ENCODE measurements at regions not wholly inside any gene's neighbourhood (a gene's known extent, or its start where the extent isn't known, plus 50 kb on each side); places are given as distances from the start of the nearest gene placed in this dataset.

GRCh38 chr18:29241199-29241598 is 1064.3 kb upstream of the CDH2 start:
- H3K4me1 Mint-ChIP-seq (ENCODE audit: low read depth, unreplicated experiment): no peaks in the 10 kb centered on the region
- TF ChIP-seq CTCF (IDR thresholded peaks at IDR 0.05; ENCODE audit: insufficient read depth in 1 of 2, low read depth in 1 of 2, low read length in 1 of 2, severe bottlenecking in 1 of 2, unreplicated experiment in 1 of 2): no peak
- ChIA-PET POLR2A (no interaction called here), CTCF (no interaction called here)
- DNase-seq: no peak
- no peak overlapping the region for H3K4me3 Mint-ChIP-seq (ENCODE audit: unreplicated experiment)
- no peaks in the 10 kb centered on the region for H3K9me3 Mint-ChIP-seq (ENCODE audit: unreplicated experiment)
- no peaks in the 10 kb centered on the region for H3K27me3 Mint-ChIP-seq (ENCODE audit: insufficient read depth, unreplicated experiment)
- BruUV-seq (replicated peaks): no TSS peak
- no peaks in the 10 kb centered on the region for H3K36me3 Mint-ChIP-seq (ENCODE audit: insufficient read depth, unreplicated experiment)
- no peak overlapping the region for H3K27ac Mint-ChIP-seq (ENCODE audit: unreplicated experiment)
- Histone ChIP-seq H3K36me3 (ENCODE audit: control insufficient read depth, insufficient read depth, low read length) (no peaks in the 10 kb centered on the region), H3K4me3 (ENCODE audit: low read depth, low read length) (no peak overlapping the region), H3K4me1 (no peaks in the 10 kb centered on the region), H3K9me3 (no peaks in the 10 kb centered on the region), H3K27me3 (replicated peaks; ENCODE audit: control insufficient read depth, insufficient read depth, low read length) (no peaks in the 10 kb centered on the region)
- intact Hi-C loops (cut with micrococcal nuclease; ENCODE audit: unreplicated experiment): no loop called here

- H3K36me3 Mint-ChIP-seq (ENCODE audit: insufficient read depth, unreplicated experiment): no peaks in the 10 kb centered on the region
- no peaks in the 10 kb centered on the region for H3K9me3 Mint-ChIP-seq (ENCODE audit: unreplicated experiment)
- CTCF ChIA-PET: no interaction called here
Observed at GRCh38 chr18:29234751-29235150, 1057.8 kb upstream of the CDH2 start.

GRCh38 chr18:29226213-29226612 is 1049.3 kb upstream of the CDH2 start:
- H3K27me3 ChIP-seq (replicated peaks; ENCODE audit: control insufficient read depth, insufficient read depth, low read length): no peaks in the 10 kb centered on the region
- TF ChIP-seq CTCF (IDR thresholded peaks at IDR 0.05; ENCODE audit: insufficient read depth in 1 of 2, low read depth in 1 of 2, low read length in 1 of 2, severe bottlenecking in 1 of 2, unreplicated experiment in 1 of 2): no peak
- no peak overlapping the region for H3K4me3 ChIP-seq (ENCODE audit: low read depth, low read length)
- CTCF ChIA-PET: no interaction called here
- no peak overlapping the region for H3K27ac Mint-ChIP-seq (ENCODE audit: unreplicated experiment)
- no TSS peak for BruUV-seq (replicated peaks)
- H3K4me3 Mint-ChIP-seq (ENCODE audit: unreplicated experiment): no peak overlapping the region
- POLR2A ChIA-PET: no interaction called here
- H3K9me3 Mint-ChIP-seq (ENCODE audit: unreplicated experiment): no peaks in the 10 kb centered on the region
- intact Hi-C loops (cut with micrococcal nuclease; ENCODE audit: unreplicated experiment): no loop called here
- no peaks in the 10 kb centered on the region for H3K36me3 ChIP-seq (ENCODE audit: control insufficient read depth, insufficient read depth, low read length)
- no peak for DNase-seq
- no peaks in the 10 kb centered on the region for H3K4me1 Mint-ChIP-seq (ENCODE audit: low read depth, unreplicated experiment)
- no peaks in the 10 kb centered on the region for H3K9me3 ChIP-seq
- no peaks in the 10 kb centered on the region for H3K27me3 Mint-ChIP-seq (ENCODE audit: insufficient read depth, unreplicated experiment)
- no peaks in the 10 kb centered on the region for H3K4me1 ChIP-seq
- no peaks in the 10 kb centered on the region for H3K36me3 Mint-ChIP-seq (ENCODE audit: insufficient read depth, unreplicated experiment)

More at GRCh38 chr18:29234751-29235150, 1057.8 kb upstream of the CDH2 start:
- Mint-ChIP-seq H3K4me3 (ENCODE audit: unreplicated experiment) (no peak overlapping the region), H3K27ac (ENCODE audit: unreplicated experiment) (no peak overlapping the region), H3K4me1 (ENCODE audit: low read depth, unreplicated experiment) (no peaks in the 10 kb centered on the region), H3K27me3 (ENCODE audit: insufficient read depth, unreplicated experiment) (no peaks in the 10 kb centered on the region)
- POLR2A ChIA-PET: no interaction called here
- Histone ChIP-seq H3K27me3 (replicated peaks; ENCODE audit: control insufficient read depth, insufficient read depth, low read length) (no peaks in the 10 kb centered on the region), H3K4me3 (ENCODE audit: low read depth, low read length) (no peak overlapping the region), H3K9me3 (no peaks in the 10 kb centered on the region), H3K4me1 (no peaks in the 10 kb centered on the region), H3K36me3 (ENCODE audit: control insufficient read depth, insufficient read depth, low read length) (no peaks in the 10 kb centered on the region)
- no peak for DNase-seq
- intact Hi-C loops (cut with micrococcal nuclease; ENCODE audit: unreplicated experiment): no loop called here
- TF ChIP-seq CTCF (IDR thresholded peaks at IDR 0.05; ENCODE audit: insufficient read depth in 1 of 2, low read depth in 1 of 2, low read length in 1 of 2, severe bottlenecking in 1 of 2, unreplicated experiment in 1 of 2): no peak
- BruUV-seq (replicated peaks): no TSS peak
